BE2C (cell line): ENCODE measurements at regions not wholly inside any gene's neighbourhood (a gene's known extent, or its start where the extent isn't known, plus 50 kb on each side); places are given as distances from the start of the nearest gene placed in this dataset.

ENCODE experiments used
- DNase-seq: peaks from one replicate; pipeline ENCODE4 v3.0.0-alpha.2; 2020
- H3K27me3 ChIP-seq: fragments of 250-450 bp; sonication (Bioruptor Pico); 2 replicates; pipeline ENCODE4 v1.5.1; 2020; ENCODE audit warnings: mild to moderate bottlenecking
- H3K36me3 ChIP-seq: fragments of 250-450 bp; sonication (Bioruptor Pico); 2 replicates; pipeline ENCODE4 v1.5.1; 2020; ENCODE audit warnings: mild to moderate bottlenecking
- H3K4me1 ChIP-seq: fragments of 250-450 bp; sonication (Bioruptor Pico); 2 replicates; pipeline ENCODE4 v1.5.1; 2020
- H3K4me3 ChIP-seq: 2 replicates; pipeline ENCODE4 v1.5.1; 2011; ENCODE audit warnings: low read depth, low read length
- H3K9me3 ChIP-seq: fragments of 250-450 bp; sonication (Bioruptor Pico); 2 replicates; pipeline ENCODE4 v1.5.1; 2020
- CTCF ChIP-seq: IDR thresholded peaks from 2 replicates; pipeline ENCODE4 v1.5.1; 2012; ENCODE audit warnings: mild to moderate bottlenecking, low read depth, low read length

GRCh38 chr12:118842866-118843265 lies 138.5 kb upstream of the SRRM4 start:
- no peaks in the 10 kb centered on the region for H3K27me3 ChIP-seq
- H3K36me3 ChIP-seq: no peaks in the 10 kb centered on the region
- DNase-seq: no peak
- no peak overlapping the region for H3K4me3 ChIP-seq
- no peak for TF ChIP-seq CTCF
- no peaks in the 10 kb centered on the region for H3K4me1 ChIP-seq
- H3K9me3 ChIP-seq: no peaks in the 10 kb centered on the region

- DNase-seq: no peak
- Histone ChIP-seq H3K4me1 (no peaks in the 10 kb centered on the region), H3K36me3 (no peaks in the 10 kb centered on the region), H3K9me3 (no peaks in the 10 kb centered on the region), H3K27me3 (no peaks in the 10 kb centered on the region; the same call in 1 of the 2 replicates), H3K4me3 (no peak overlapping the region)
- TF ChIP-seq CTCF: no peak
Observed at GRCh38 chr12:118846416-118846815, 134.9 kb upstream of the SRRM4 start.

GRCh38 chr12:118850244-118850825 lies 131.0 kb upstream of the SRRM4 start:
- DNase-seq: peak; percentile 58
- H3K36me3 ChIP-seq: no peaks in the 10 kb centered on the region
- H3K27me3 ChIP-seq: no peaks in the 10 kb centered on the region; the same call in 1 of the 2 replicates
- TF ChIP-seq CTCF: peak; percentile 92
- H3K9me3 ChIP-seq: no peaks in the 10 kb centered on the region
- H3K4me1 ChIP-seq: no peaks in the 10 kb centered on the region
- no peak overlapping the region for H3K4me3 ChIP-seq

- no peak for DNase-seq
- H3K27me3 ChIP-seq: no peaks in the 10 kb centered on the region; the same call in 1 of the 2 replicates
- H3K36me3 ChIP-seq: no peaks in the 10 kb centered on the region
- H3K9me3 ChIP-seq: no peaks in the 10 kb centered on the region
- TF ChIP-seq CTCF: no peak
- H3K4me1 ChIP-seq: no peaks in the 10 kb centered on the region
- no peak overlapping the region for H3K4me3 ChIP-seq
Observed at GRCh38 chr12:118851891-118852290, 129.4 kb upstream of the SRRM4 start.

- no peak for DNase-seq
- Histone ChIP-seq H3K36me3 (no peaks in the 10 kb centered on the region), H3K9me3 (no peaks in the 10 kb centered on the region), H3K4me3 (no peak overlapping the region), H3K27me3 (no peaks in the 10 kb centered on the region; the same call in 1 of the 2 replicates), H3K4me1 (no peaks in the 10 kb centered on the region)
- TF ChIP-seq CTCF: no peak
Observed at GRCh38 chr12:118853634-118854033, 127.7 kb upstream of the SRRM4 start.

GRCh38 chr12:118855858-118856257 lies 125.5 kb upstream of the SRRM4 start:
- Histone ChIP-seq H3K4me1 (no peaks in the 10 kb centered on the region), H3K9me3 (no peaks in the 10 kb centered on the region), H3K27me3 (no peaks in the 10 kb centered on the region; the same call in 1 of the 2 replicates), H3K4me3 (no peak overlapping the region), H3K36me3 (no peaks in the 10 kb centered on the region)
- no peak for TF ChIP-seq CTCF
- no peak for DNase-seq
